ENCODE measurements at regions not wholly inside any gene's neighbourhood (a gene's known extent, or its start where the extent isn't known, plus 50 kb on each side); places are given as distances from the start of the nearest gene placed in this dataset.

GRCh38 chr9:81268048-81268447 lies 421.3 kb downstream of the TLE1 start:
- no peak overlapping the region for H3K9ac ChIP-seq (ENCODE audit: low read depth, low read length)
- H3K9me3 ChIP-seq (ENCODE audit: insufficient read depth, low read depth, low read length): no peaks in the 10 kb centered on the region
- no peaks in the 10 kb centered on the region for H3K36me3 ChIP-seq (ENCODE audit: insufficient read depth, low read depth, low read length)
- H3K4me3 ChIP-seq (ENCODE audit: low read length): no peak overlapping the region
- no peaks in the 10 kb centered on the region for H3K4me1 ChIP-seq (ENCODE audit: insufficient read depth, low read length)
- H3K27me3 ChIP-seq (ENCODE audit: insufficient read depth, low read length): no peaks in the 10 kb centered on the region
- no peak overlapping the region for H3K27ac ChIP-seq (ENCODE audit: low read length)

- H3K36me3 ChIP-seq (ENCODE audit: insufficient read depth, low read depth, low read length): no peaks in the 10 kb centered on the region
- H3K27me3 ChIP-seq (ENCODE audit: insufficient read depth, low read length): no peaks in the 10 kb centered on the region
- no peaks in the 10 kb centered on the region for H3K9me3 ChIP-seq (ENCODE audit: insufficient read depth, low read depth, low read length)
- no peak overlapping the region for H3K9ac ChIP-seq (ENCODE audit: low read depth, low read length)
- H3K27ac ChIP-seq (ENCODE audit: low read length): no peak overlapping the region
- no peak overlapping the region for H3K4me3 ChIP-seq (ENCODE audit: low read length)
- H3K4me1 ChIP-seq (ENCODE audit: insufficient read depth, low read length): no peaks in the 10 kb centered on the region
These were observed 422.7 kb downstream of the TLE1 start for GRCh38 chr9:81266674-81267073.

DNA sequence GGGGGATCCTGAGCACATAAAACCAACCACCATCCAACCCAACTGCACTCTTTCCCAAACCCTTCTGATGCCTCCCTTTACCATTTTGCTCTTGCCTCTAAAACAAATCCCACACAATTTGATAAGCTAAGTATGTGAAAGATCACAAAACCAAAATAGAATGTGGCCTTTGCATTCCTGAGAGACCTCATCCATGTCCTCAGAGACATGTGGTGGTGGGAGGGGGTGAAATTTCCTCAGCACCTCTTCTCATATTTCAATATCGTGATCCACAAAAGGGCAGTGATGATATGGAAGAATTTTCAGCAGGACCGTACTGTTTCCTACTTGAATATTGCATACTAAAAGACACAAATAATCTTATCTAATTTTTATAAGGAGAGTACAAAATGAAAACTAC lies 423.3 kb downstream of the TLE1 start:
- H3K36me3 ChIP-seq (ENCODE audit: insufficient read depth, low read depth, low read length): no peaks in the 10 kb centered on the region
- H3K9me3 ChIP-seq (ENCODE audit: insufficient read depth, low read depth, low read length): no peaks in the 10 kb centered on the region
- H3K4me3 ChIP-seq (ENCODE audit: low read length): no peak overlapping the region
- H3K27me3 ChIP-seq (ENCODE audit: insufficient read depth, low read length): no peaks in the 10 kb centered on the region
- H3K4me1 ChIP-seq (ENCODE audit: insufficient read depth, low read length): no peaks in the 10 kb centered on the region
- H3K27ac ChIP-seq (ENCODE audit: low read length): no peak overlapping the region
- H3K9ac ChIP-seq (ENCODE audit: low read depth, low read length): no peak overlapping the region

GRCh38 chr9:81264516-81264915 lies 424.8 kb downstream of the TLE1 start:
- no peaks in the 10 kb centered on the region for H3K27me3 ChIP-seq (ENCODE audit: insufficient read depth, low read length)
- H3K9ac ChIP-seq (ENCODE audit: low read depth, low read length): no peak overlapping the region
- H3K36me3 ChIP-seq (ENCODE audit: insufficient read depth, low read depth, low read length): no peaks in the 10 kb centered on the region
- H3K4me3 ChIP-seq (ENCODE audit: low read length): no peak overlapping the region
- H3K4me1 ChIP-seq (ENCODE audit: insufficient read depth, low read length): no peaks in the 10 kb centered on the region
- no peak overlapping the region for H3K27ac ChIP-seq (ENCODE audit: low read length)
- no peaks in the 10 kb centered on the region for H3K9me3 ChIP-seq (ENCODE audit: insufficient read depth, low read depth, low read length)

- Histone ChIP-seq H3K4me3 (ENCODE audit: low read length) (no peak overlapping the region), H3K4me1 (ENCODE audit: insufficient read depth, low read length) (peaks cover 5% of the 10 kb centered on the region; the same call in 1 of the 2 replicates), H3K36me3 (ENCODE audit: insufficient read depth, low read depth, low read length) (no peaks in the 10 kb centered on the region), H3K27ac (ENCODE audit: low read length) (no peak overlapping the region), H3K9ac (ENCODE audit: low read depth, low read length) (no peak overlapping the region), H3K9me3 (ENCODE audit: insufficient read depth, low read depth, low read length) (no peaks in the 10 kb centered on the region), H3K27me3 (ENCODE audit: insufficient read depth, low read length) (no peaks in the 10 kb centered on the region)
These were observed 429.5 kb downstream of the TLE1 start for GRCh38 chr9:81259896-81260295.

GRCh38 chr9:81256368-81256767 lies 433.0 kb downstream of the TLE1 start:
- H3K27ac ChIP-seq (ENCODE audit: low read length): no peak overlapping the region
- no peak overlapping the region for H3K9ac ChIP-seq (ENCODE audit: low read depth, low read length)
- peaks cover 5% of the 10 kb centered on the region; the same call in 1 of the 2 replicates for H3K4me1 ChIP-seq (ENCODE audit: insufficient read depth, low read length)
- H3K27me3 ChIP-seq (ENCODE audit: insufficient read depth, low read length): no peaks in the 10 kb centered on the region
- H3K36me3 ChIP-seq (ENCODE audit: insufficient read depth, low read depth, low read length): no peaks in the 10 kb centered on the region
- no peak overlapping the region for H3K4me3 ChIP-seq (ENCODE audit: low read length)
- H3K9me3 ChIP-seq (ENCODE audit: insufficient read depth, low read depth, low read length): no peaks in the 10 kb centered on the region

GRCh38 chr9:81250606-81251005 lies 438.7 kb downstream of the TLE1 start:
- no peaks in the 10 kb centered on the region for H3K9me3 ChIP-seq (ENCODE audit: insufficient read depth, low read depth, low read length)
- no peak overlapping the region for H3K9ac ChIP-seq (ENCODE audit: low read depth, low read length)
- H3K27ac ChIP-seq (ENCODE audit: low read length): no peak overlapping the region
- no peaks in the 10 kb centered on the region for H3K27me3 ChIP-seq (ENCODE audit: insufficient read depth, low read length)
- peaks cover under 1% of the 10 kb centered on the region; the same call in 1 of the 2 replicates for H3K4me1 ChIP-seq (ENCODE audit: insufficient read depth, low read length)
- H3K4me3 ChIP-seq (ENCODE audit: low read length): no peak overlapping the region
- no peaks in the 10 kb centered on the region for H3K36me3 ChIP-seq (ENCODE audit: insufficient read depth, low read depth, low read length)

GRCh38 chr9:81250041-81250440 lies 439.3 kb downstream of the TLE1 start:
- H3K9ac ChIP-seq (ENCODE audit: low read depth, low read length): no peak overlapping the region
- H3K27me3 ChIP-seq (ENCODE audit: insufficient read depth, low read length): no peaks in the 10 kb centered on the region
- H3K27ac ChIP-seq (ENCODE audit: low read length): no peak overlapping the region
- H3K36me3 ChIP-seq (ENCODE audit: insufficient read depth, low read depth, low read length): no peaks in the 10 kb centered on the region
- H3K9me3 ChIP-seq (ENCODE audit: insufficient read depth, low read depth, low read length): no peaks in the 10 kb centered on the region
- H3K4me1 ChIP-seq (ENCODE audit: insufficient read depth, low read length): no peaks in the 10 kb centered on the region; the same call in 1 of the 2 replicates
- H3K4me3 ChIP-seq (ENCODE audit: low read length): no peak overlapping the region

DNA sequence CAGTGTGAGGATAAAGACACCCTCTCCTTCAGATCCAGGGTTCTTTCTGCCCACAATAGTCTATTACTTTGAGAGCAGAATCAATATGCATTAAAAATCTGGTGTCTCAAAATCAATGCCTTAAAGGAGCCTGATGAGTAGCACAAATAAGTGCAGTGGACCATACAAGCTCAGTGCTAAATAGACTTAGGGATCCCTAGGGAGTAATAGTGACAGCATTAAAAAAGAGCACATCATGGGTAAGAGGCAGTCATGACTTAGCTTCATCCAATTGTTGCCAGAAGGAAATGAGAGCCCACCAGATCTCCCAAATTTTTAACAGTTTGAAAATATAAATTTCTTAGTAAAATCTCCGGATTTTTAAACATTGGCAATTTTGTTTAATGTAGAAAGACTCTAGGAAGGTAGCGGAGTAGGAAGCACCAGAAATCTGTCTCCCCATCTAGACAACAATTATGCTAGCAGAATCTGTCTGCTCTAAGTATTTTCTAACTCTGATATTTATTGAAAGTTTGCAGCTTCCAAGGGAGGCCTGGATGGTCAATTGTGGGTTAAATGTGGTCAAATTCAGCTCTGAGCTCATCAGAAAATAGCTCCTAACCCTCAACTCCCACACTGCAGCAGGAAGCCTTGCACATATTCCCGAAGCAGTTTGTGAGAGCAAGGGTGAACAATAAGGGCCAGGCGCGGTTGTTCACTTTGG lies 443.9 kb downstream of the TLE1 start:
- no peaks in the 10 kb centered on the region for H3K9me3 ChIP-seq (ENCODE audit: insufficient read depth, low read depth, low read length)
- no peak overlapping the region for H3K27ac ChIP-seq (ENCODE audit: low read length)
- H3K4me1 ChIP-seq (ENCODE audit: insufficient read depth, low read length): no peaks in the 10 kb centered on the region; the same call in 1 of the 2 replicates
- H3K36me3 ChIP-seq (ENCODE audit: insufficient read depth, low read depth, low read length): no peaks in the 10 kb centered on the region
- H3K27me3 ChIP-seq (ENCODE audit: insufficient read depth, low read length): no peaks in the 10 kb centered on the region
- no peak overlapping the region for H3K9ac ChIP-seq (ENCODE audit: low read depth, low read length)
- H3K4me3 ChIP-seq (ENCODE audit: low read length): no peak overlapping the region

DNA sequence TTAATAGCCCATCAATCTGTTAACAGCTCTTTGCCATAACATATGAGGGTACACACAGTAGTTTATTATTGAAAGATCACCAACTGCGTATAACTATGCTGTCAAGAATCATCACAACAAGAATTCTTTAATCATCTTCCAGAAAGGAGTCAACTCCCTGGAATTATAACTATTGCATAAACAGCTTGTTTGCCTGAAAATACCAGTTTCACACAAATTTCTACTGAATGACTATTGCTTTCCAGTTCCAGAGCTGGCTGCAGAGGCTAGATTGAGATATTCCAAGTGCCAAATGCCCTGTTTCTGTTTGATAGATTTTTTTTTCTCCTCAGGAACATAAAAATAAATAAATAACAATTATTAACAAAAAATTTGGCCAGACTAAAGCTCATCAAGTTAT lies 444.7 kb downstream of the TLE1 start:
- H3K36me3 ChIP-seq (ENCODE audit: insufficient read depth, low read depth, low read length): no peaks in the 10 kb centered on the region
- no peaks in the 10 kb centered on the region for H3K9me3 ChIP-seq (ENCODE audit: insufficient read depth, low read depth, low read length)
- H3K27ac ChIP-seq (ENCODE audit: low read length): no peak overlapping the region
- H3K4me1 ChIP-seq (ENCODE audit: insufficient read depth, low read length): no peaks in the 10 kb centered on the region; the same call in 1 of the 2 replicates
- H3K27me3 ChIP-seq (ENCODE audit: insufficient read depth, low read length): no peaks in the 10 kb centered on the region
- no peak overlapping the region for H3K9ac ChIP-seq (ENCODE audit: low read depth, low read length)
- H3K4me3 ChIP-seq (ENCODE audit: low read length): no peak overlapping the region

DNA sequence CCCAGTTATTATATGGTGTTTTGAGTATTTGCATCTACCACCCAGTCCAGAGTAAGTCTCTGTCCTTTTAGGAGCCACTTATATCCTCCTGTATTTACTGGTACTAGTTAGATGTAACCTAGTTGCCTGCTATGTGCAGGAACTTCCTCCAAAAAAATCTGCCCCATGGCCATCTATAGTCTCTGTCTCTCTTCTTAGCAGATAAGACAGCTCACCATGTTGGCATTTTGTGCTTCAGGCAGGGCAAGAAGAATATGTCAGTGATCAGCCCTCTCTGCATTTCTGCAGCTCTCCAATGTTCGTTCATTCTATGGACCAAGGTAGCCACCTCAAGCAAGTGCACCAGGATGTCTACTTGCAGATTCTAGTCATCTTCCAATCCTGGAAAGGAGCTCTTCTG lies 446.5 kb downstream of the TLE1 start:
- no peaks in the 10 kb centered on the region for H3K27me3 ChIP-seq (ENCODE audit: insufficient read depth, low read length)
- H3K4me3 ChIP-seq (ENCODE audit: low read length): no peak overlapping the region
- no peaks in the 10 kb centered on the region for H3K36me3 ChIP-seq (ENCODE audit: insufficient read depth, low read depth, low read length)
- no peaks in the 10 kb centered on the region for H3K9me3 ChIP-seq (ENCODE audit: insufficient read depth, low read depth, low read length)
- no peak overlapping the region for H3K9ac ChIP-seq (ENCODE audit: low read depth, low read length)
- H3K4me1 ChIP-seq (ENCODE audit: insufficient read depth, low read length): no peaks in the 10 kb centered on the region; the same call in 1 of the 2 replicates
- H3K27ac ChIP-seq (ENCODE audit: low read length): no peak overlapping the region

- Histone ChIP-seq H3K36me3 (ENCODE audit: insufficient read depth, low read depth, low read length) (no peaks in the 10 kb centered on the region), H3K27me3 (ENCODE audit: insufficient read depth, low read length) (no peaks in the 10 kb centered on the region), H3K4me3 (ENCODE audit: low read length) (no peak overlapping the region), H3K9ac (ENCODE audit: low read depth, low read length) (no peak overlapping the region), H3K4me1 (ENCODE audit: insufficient read depth, low read length) (no peaks in the 10 kb centered on the region), H3K27ac (ENCODE audit: low read length) (no peak overlapping the region), H3K9me3 (ENCODE audit: insufficient read depth, low read depth, low read length) (no peaks in the 10 kb centered on the region; the same call in 1 of the 2 replicates)
These were observed 450.0 kb downstream of the TLE1 start for GRCh38 chr9:81239388-81239787.

All from iPS-20b (cell line).